ENCODE measurements at regions not wholly inside any gene's neighbourhood (a gene's known extent, or its start where the extent isn't known, plus 50 kb on each side); places are given as distances from the start of the nearest gene placed in this dataset.
"Not testable (repeated sequence)": the region's sequence is repeated elsewhere in the genome, so short reads cannot be mapped to it uniquely, and the experiment has no call there.

DNA sequence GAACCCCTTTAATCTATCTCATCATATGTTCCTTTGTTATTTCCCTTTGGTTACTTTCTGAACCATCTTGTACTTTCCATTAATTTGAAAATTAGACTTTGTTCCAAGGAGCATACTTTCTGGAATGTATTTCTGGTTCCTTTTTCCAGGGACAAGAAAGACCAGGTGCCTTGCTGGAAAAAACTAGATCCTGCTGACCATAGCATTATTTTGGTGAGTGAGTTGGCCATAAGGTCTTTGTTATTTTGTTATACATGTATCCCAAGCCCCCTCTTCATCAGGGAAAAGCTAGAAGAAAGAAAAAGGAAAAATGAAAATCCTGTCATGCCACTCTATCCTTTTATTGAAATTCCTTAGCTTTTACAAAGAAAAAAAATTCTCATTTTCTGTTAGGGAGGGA is 228.1 kb upstream of the TFPI start:
- no peak for DNase-seq (ENCODE audit: low read depth)

DNA sequence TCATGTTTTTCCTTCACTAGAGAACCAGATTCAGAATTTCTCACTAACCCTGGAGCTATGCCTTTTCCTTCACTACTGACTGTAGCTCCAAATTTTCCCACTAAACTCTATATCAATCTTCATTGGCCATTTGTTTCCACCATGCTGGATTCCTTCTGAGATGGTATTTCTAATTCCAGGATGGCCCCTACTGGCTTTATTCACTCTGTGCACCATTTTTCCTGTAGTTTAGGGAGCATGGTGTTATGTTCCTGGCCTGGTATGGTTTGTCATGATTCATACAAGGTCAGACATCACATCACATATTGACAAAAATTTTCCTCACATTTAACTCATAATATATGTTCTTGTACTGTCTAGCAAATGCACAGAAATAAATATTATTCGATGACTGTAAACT is 229.2 kb upstream of the TFPI start:
- no peak for DNase-seq (ENCODE audit: low read depth)

DNA sequence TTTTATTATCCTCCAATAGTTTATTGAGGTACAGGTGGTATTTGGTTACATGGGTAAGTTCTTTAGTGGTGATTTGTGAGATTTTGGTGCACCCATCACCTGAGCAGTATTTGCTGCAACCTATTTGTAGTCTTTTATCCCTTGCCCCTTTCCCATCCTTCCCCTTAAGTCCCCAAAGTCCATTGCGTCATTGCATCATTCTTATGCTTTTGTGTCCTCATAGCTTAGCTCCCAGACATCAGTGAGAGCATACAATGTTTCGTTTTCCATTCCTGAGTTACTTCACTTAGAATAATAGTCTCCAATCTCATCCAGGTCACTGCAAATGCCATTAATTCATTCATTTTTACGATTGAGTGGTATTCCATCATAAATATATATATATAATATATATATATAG is 229.9 kb upstream of the TFPI start:
- DNase-seq (ENCODE audit: low read depth), result not testable (repeated sequence)

DNA sequence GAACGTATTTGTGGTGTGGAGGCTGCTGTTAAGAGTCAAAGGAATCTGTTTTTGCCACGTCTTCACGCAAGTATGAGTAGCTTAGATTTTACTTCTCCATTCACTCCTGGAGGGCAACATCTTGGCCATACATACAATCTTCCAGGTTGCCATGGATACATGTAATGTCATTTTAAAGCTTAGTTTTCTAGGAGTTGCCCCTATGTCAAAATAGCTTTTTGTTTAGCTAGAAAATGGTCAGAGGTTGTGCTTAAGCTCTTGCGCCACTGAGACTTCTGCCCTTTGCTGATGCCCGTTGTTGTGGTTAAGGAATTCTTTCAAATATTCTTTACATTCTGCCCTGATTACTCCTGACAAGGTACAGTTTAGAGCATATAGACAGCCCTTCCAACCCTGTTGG is 245.4 kb upstream of the TFPI start:
- no peak for DNase-seq (ENCODE audit: low read depth)

DNA sequence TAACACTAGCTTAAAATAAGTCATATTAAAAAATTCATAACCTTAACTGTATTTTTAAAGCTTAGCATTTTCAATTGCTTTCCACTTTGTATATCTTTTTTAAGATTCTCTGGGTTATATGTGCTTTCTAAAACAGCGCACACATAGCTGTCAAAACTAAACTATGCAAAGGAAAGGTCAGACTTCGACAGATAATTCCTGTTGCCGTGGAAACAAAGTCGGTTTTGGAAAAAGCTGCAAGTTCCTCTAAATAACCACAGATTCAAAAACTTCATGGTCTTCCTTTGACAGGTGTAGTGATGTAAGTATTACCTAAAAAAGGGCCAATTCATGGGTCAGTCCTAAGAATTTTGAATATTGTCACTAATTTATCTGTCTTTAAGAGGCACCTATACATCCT is 249.6 kb upstream of the TFPI start:
- DNase-seq (ENCODE audit: low read depth), result no peak

DNA sequence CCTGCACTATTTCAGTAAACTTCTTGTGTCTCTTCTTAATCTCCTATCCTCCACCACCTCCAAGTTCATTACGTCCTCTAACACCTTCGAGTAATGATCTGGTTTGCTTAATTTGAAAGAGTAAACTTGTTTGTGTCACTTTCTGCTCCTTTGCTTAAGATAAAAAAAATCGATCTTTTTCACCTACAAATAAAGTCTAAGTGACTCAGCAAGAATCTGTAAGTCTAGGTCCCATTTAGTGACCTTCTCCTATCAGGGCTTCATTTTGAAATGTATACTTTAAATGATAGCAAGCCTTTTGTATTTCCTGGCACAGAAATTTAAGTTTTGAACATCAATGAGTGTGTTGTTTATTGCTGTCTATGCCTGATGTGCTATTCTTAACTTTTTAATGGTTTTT is 260.9 kb upstream of the TFPI start:
- no peak for DNase-seq (ENCODE audit: low read depth)

DNA sequence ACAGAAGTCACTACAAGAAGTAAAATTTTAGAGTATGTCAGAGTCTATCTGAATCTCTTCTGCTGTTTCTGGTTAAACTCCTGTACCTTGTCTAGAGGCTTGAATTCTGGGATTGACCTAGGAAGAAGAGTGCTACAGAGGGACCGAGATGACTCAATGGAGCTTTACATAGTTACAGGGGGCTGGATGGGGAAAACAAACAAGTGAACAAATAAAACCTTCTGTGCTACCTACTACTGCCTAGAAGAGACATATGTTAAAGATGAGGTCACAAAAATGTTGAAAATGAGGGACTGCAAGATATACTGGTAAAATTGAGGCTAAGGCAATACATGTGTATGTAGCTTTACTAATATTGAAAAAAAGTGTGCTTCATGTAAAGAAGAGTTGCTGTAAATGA is 265.4 kb upstream of the TFPI start:
- DNase-seq (ENCODE audit: low read depth), result no peak

DNA sequence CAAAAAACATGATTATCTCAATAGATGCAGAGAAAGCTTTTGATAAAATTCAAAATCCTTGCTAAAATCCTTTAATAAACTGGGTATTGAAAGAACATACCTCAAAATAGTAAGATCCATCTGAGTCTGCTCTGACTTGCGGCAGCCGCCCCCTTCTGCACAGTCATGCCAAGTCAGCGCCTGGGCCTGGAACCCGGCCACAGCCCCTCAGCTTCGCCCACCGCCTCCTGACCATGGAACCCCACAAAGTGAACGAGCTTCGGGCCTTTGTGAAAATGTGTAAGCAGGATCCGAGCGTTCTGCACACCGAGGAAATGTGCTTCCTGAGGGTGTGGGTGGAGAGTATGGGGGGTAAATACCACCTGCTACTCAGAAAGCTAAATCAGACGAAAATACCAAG is 270.9 kb upstream of the TFPI start:
- DNase-seq (ENCODE audit: low read depth), result no peak

DNA sequence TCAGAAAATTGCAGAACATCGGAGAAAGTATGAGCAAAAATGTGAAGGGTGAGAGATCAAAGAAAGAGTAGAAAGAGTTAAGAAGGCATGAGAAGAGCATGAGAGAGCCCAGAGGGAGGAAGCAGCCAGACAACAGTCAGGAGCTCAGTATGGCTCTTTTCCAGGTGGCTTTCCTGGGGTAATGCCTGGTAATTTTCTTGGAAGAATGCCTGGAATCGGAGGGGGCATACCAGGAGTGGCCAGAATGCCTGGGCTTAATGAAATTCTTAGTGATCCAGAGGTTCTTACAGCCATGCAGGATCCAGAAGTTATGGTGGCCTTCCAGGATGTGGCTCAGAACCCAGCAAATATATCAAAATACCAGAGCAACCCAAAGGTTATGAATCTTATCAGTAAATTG is 271.8 kb upstream of the TFPI start:
- no peak for DNase-seq (ENCODE audit: low read depth)

DNA sequence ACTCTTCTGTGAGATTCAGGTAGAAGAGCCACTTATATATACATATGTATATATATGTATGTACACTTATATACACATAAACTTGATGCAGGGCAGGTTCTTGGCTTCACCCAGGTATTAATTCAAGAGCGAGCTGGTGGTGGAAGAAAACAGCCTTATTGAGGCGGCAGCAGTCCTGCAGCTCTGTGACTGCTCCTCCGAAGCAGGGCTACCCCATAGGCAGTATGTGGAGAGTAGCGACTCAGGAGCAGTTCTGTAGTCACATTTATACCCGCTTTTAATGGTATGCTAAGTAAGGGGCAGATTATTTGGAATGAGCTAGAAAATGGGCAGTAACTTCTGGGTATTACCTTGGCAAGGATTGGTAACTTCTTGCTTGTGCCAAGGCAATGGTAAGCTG is 280.6 kb upstream of the TFPI start:
- DNase-seq (ENCODE audit: low read depth), result no peak

DNA sequence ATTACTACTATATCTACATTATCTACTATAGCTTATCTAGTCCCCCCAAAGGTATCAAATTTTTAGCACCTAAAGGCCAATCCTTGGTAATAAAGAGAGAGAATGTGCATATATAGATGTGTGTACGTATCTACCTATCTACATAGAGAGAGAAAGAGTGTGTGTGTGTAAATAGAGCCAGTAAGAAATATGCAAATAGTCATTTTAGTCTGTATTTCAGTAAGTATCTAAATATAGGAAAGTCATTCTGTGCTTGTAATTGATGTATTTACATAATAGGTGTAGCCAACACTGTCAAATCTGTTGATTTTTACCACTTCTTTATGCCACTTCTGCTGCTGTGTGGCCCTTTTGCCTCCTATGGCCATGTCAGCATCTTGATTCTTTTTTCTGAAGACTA is 284.5 kb upstream of the TFPI start:
- DNase-seq (ENCODE audit: low read depth), result no peak

DNA sequence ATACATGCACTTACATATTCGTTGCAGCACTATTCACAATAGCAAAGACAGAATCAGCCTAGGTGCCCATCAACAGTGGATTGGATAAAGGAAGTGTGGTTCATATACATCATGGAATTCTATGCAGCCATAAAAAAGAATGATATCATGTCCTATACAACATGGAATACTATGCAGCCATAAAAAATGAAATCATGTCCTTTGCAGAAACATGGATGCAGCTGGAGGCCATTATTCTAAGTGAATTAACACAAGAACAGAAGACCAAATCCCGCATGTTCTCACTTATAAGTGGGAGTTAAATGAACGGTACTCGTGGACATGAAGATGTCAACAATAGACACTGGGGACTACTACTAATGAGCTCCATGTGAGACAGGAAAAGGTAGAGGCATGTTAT is 288.1 kb upstream of the TFPI start:
- DNase-seq (ENCODE audit: low read depth), result no peak

DNA sequence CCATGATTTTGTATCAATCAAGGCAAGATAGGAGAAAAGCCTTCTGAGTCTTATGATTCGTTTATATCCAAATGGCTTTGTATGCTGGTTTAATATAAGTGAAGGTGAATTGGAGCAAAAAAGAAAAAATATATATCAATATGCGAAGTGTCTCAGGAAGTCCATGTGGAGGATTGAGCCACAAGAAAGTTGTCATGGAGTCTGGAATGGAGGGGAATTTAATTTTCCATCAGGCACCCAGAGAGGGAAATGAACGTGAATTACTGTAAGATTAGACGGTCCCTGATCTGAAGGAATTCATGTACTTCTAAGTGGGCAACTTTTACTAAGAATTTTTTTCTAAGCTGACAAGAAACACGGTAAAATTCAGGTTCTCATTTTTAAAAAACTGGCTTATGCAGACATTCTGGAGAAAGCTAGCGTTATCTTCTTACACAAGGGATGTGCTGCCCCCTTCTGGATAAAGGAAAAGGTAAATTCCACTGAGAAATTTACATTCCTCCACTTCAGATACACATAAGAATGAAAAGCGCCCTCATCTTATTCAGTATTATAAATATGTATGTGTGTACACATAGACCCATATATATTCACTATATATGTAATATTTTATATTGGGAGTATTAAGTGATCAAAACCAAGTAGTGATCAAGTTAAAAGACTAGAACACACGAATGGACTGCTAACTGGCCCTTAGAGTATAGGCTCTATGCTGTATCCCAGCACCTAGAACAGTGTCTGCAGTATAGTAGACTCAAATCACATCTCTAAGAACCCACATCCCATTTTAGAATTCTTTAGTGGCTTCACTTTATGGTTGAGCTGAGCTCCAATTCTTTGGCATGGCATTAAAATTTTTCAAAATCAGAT is 289.0 kb upstream of the TFPI start:
- DNase-seq (ENCODE audit: low read depth), result peak; percentile 15

DNA sequence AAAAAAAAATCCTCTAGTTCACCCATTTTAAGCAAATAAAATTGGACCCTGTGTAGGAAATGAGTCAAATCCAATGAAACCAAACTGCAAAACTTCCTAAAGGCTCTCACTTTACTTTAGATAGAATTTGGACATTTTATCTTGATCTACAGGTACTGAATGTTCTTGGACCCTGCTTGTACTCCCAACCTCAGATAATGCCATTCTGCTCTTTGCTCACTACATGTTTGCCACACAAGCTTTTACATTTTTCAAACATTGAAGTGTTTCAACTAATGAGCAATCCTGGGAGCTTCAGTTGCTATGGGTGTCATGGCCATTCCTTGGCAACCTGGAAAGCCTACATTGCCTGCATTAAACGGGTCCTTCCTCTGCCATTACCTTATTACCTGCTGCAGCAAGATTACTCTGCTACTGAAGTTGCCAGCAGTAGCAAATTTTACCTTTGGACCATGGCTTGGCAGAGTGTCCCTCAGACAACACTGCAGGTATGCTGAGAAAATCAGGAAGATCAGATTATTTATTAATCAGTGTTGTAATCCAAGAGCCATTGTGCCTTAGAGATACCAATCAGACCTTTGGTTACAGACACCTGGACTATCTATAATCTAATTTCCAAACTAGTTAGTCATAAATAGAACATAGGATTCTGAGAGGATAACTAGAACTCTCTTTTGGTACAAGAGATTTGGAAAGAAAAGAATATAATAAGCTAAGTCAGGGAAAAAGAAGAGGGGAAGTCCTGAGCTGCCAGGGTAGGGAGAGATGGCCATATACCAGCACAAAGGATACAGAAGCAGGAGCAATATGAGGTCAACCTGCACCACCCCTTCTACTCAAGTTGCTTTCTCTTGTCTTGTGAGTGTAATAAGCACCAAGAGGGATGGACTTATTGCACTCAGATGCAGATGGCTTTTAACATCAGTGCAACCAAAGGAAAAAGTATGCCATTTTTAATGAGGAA is 293.3 kb upstream of the TFPI start:
- no peak for DNase-seq (ENCODE audit: low read depth)

DNA sequence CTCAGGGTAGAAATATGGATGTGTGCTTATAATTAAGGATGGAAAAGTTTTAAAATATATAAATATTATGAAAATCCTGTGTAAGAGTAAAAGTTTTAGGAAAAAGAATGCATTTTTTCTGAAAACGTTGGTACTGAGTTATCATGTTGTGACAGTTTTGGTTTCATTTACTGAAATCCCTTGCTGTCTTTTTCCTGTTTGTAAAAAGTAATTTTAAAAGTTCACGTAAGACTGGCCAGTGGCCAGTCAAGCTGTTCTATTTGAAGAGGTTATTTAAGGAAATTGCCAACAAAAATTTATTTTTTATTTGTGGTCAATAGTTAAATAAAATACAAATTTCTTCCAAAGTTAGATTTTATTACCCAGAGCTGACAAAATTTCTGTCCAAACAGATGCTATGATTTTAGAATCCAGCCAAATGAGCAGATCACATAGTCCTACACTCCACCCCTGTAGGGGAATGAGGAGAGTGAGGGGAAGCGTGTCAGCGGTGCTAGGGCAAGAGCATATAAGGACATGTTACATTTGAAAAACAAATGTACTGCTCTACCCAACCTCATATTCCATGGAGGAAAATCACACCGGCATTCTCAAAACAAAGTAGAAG is 297.8 kb upstream of the TFPI start:
- DNase-seq (ENCODE audit: low read depth), result no peak

DNA sequence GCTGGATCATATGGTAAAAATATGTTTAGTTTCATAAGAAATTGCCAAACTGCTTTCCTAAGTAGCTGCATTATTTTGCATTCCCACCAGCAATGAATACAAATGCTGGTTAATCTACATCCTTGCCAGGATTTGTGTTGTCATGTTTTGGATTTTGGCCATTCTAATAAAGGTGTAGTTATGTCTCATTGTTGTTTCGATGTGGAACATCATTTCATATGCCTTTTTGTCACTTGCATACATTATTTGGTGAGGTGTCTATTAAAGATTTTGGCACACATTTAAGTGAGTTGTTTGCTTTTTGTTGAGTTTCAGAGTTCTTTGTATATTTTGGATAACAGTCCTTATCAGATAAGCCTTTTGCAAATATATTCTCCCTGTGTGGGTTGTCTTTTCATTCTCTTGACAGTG is 299.2 kb upstream of the TFPI start:
- no peak for DNase-seq (ENCODE audit: low read depth)

DNA sequence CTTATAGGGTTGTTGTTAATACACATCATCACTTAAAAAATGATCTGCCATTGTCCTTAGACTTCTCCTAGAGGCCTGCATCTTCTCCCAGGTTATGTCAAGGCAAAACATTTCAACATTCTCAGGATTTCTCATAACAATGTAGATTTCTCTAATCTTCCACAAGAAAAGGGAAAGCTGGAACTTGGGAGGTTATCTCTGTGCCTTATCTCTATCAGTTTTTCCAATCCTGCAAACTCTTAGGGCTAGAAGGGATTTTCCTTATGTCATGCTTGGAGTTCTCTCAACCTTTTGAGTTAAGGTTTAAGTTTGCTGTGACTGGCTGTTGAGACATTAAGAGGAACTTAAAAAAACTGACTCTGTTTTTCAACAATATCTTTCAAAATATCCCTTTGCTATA is 300.6 kb upstream of the TFPI start:
- no peak for DNase-seq (ENCODE audit: low read depth)

DNA sequence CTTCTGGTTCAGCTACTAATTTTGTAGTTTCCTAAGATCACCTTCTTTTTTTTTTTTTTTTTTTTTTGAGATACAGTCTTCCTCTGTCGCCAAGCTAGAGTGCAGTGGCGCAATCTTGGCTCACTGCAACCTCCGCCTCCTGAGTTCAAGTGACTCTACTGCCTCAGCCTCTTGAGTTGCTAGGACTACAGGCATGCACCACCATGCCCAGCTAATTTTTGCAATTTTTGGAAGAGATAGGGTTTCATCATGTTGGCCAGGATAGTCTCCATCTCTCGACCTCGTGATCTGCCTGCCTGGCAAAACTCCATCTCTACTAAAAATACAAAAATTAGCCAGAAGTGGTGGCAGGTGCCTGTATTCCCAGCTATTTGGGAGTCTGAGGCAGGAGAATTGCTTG is 301.5 kb upstream of the TFPI start:
- DNase-seq (ENCODE audit: low read depth), result no peak

DNA sequence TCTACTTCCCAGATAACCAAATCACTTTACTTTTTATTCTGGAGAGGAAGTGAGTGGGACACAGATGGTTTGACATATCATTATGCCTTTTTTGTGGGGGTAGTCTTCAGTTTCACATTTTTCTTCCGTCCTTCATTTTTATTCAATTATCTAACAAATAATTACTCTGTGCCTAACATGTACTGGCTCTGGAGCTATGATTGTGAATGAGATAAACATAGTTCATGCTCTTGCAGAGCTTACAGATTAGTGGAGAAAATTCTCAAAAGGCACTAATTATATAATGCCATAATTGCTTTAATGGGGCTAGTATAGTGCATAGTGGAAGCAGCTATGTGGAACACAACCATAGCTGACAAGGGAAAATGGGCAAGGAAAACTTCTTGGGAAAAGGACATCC is 303.6 kb upstream of the TFPI start:
- DNase-seq (ENCODE audit: low read depth), result no peak

DNA sequence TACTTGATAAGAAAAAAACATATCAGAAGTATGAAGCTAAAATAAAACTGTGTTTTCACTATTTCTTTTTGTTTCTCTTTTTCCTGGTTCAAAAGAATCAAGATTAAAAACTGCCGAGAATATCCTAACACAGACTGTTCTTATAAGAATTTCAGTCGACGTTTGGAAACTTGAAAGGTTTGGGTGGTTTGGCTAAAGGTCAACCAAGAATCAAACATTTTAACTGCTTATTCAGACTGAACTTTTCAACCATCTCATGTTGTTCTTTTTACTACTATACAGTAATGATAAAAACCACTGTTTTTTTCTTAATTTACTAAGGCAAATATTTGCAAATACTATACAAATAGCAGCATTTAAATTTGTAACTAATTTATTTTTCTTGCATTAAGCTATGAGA is 308.5 kb upstream of the TFPI start:
- no peak for DNase-seq (ENCODE audit: low read depth)

DNA sequence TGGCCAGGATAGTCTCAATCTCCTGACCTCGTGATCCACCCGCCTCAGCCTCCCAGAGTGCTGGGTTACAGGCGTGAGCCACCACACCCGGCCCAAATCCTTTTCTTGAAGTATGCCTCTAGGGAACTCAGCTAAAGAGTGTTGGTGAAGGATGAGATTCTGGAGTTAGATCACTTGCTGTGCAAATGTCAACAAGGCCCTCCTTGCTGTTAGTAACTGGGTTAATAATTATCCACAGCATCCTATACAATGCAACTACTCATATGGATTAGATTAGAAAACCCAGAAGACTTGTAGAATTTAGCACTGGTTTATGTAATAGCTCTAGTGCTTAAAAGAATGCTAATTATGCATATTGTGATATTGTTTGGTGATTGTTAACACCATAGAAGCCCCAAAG is 310.8 kb upstream of the TFPI start:
- no peak for DNase-seq (ENCODE audit: low read depth)

DNA sequence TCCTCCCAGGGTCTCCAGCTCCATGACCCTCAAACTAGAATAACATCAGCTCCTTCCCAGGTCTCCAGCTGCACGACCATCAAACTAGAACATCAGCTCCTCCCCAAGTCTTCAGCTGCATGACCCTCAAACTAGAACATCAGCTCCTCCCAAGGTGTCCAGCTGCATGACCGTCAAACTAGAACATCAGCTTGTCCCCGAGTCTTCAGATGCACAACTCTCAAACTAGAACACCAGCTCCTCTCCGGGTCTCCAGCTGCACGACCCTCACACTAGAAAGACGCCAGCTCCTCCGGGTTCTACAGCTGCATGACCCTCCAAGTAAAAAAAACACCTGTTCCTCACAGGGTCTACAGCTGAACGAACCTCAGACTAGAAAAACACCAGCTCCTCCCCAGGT is 312.9 kb upstream of the TFPI start:
- no peak for DNase-seq (ENCODE audit: low read depth)

DNA sequence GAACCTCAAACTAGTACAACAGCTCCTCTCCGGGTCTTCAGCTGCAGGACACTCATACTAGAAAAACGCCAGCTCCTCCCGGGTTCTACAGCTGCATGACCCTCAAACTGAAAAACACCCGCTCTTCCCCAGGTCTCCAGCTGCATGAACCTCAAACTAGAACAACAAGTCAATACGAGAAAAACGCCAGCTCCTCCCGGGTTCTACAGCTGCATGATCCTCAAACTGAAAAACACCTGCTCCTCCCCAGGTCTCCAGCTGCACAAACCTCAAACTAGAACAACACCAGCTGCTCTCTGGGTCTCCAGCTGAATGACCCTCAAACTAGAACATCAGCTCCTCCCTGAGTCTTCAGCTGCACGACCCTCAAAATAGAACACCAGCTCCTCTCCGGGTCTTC is 315.0 kb upstream of the TFPI start:
- DNase-seq (ENCODE audit: low read depth), result no peak

Measured in GM04503 (cell line).